Activated CD8-positive, alpha-beta T cell treated with anti-CD3 and anti-CD28 coated beads, Interleukin-2, amount 10 ng/mL, durations not matched to agents 7 days and 5 days (primary cell): ENCODE measurements at regions not wholly inside any gene's neighbourhood (a gene's known extent, or its start where the extent isn't known, plus 50 kb on each side); places are given as distances from the start of the nearest gene placed in this dataset.
"Not testable (repeated sequence)": the region's sequence is repeated elsewhere in the genome, so short reads cannot be mapped to it uniquely, and the experiment has no call there.

Experiments
- ATAC-seq: fragments of 150-1000 bp; cut with Tn5 transposase; one replicate; pipeline ENCODE4 v1.10.0; 2021; ENCODE audit warnings: moderate library complexity
- CTCF ChIA-PET: fragments of 350-600 bp; sonication (Branson Sonifier 250); formaldehyde crosslinking; loops from one replicate; lab custom pipeline; 2021; ENCODE audit warnings: antibody characterized with exemption; lab: Charles Lee
- POLR2A ChIA-PET: fragments of 350-600 bp; sonication (Branson Sonifier 250); formaldehyde crosslinking; loops from one replicate; lab custom pipeline; 2021; ENCODE audit warnings: antibody characterized with exemption; lab: Charles Lee
- DNase-seq: peaks from one replicate; pipeline ENCODE4 v3.0.0-alpha.2; 2020
- H3K27ac Mint-ChIP-seq: one replicate; pipeline ENCODE4 v1.8.0; 2021; ENCODE audit warnings: mild to moderate bottlenecking, mixed read lengths
- H3K27me3 Mint-ChIP-seq: one replicate; pipeline ENCODE4 v1.8.0; 2021; ENCODE audit warnings: low read depth, mixed read lengths
- H3K36me3 Mint-ChIP-seq: one replicate; pipeline ENCODE4 v1.8.0; 2021; ENCODE audit warnings: low read depth, mixed read lengths
- H3K4me1 Mint-ChIP-seq: one replicate; pipeline ENCODE4 v1.8.0; 2021; ENCODE audit warnings: low read depth, mixed read lengths
- H3K4me3 Mint-ChIP-seq: one replicate; pipeline ENCODE4 v1.8.0; 2021; ENCODE audit warnings: mild to moderate bottlenecking, mixed read lengths
- H3K9me3 Mint-ChIP-seq: one replicate; pipeline ENCODE4 v1.8.0; 2022; ENCODE audit warnings: mixed read lengths; ENCODE audit not compliant: insufficient read depth

DNA sequence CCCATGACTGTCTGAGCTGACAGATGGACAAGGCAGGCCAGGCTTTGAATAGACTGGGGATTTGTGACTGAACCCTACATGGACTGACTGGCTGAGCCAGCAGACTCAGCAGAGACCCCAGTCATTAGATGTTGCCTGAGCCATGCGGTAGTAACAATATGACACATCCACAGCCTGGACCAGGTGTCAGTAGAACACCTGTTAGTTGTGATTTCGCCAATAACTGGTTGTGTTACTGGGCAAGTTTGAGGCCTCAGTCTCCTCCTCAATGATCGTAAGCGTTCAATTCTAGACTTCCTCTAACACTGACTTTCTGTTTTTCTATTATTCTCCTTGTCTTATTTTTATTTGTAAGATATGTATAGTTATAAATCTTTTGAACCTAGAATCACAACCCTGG is 311.9 kb upstream of the MAP3K7 start:
- H3K4me3 Mint-ChIP-seq: no peak overlapping the region
- ATAC-seq: no peak
- POLR2A ChIA-PET: no interaction called here

DNA sequence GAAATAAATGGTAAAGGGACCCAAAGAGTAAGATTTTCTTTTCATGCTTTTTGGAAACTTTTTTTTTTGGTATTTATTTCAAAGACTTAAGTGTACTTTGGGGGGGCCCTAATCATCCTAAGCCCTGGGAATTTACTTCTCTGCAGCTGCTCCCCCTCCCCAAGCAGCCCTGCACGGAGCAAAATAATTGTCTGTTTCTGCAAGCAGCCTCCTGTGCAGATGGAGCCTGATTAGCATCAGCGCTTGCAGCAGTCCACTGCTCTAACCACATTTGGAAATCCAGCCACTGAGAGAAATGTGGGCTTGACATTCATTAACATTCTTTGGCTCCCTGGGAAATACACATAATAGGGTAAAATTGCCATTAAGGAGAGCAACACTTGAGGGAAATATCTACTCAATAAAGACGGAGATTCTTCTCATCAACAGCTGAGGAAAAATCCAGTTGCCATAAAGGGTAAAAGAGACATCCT is 309.2 kb upstream of the MAP3K7 start:
- Mint-ChIP-seq H3K27ac (no peak overlapping the region), H3K4me1 (no peaks in the 10 kb centered on the region), H3K9me3 (no peaks in the 10 kb centered on the region), H3K4me3 (no peak overlapping the region), H3K27me3 (peaks cover 2% of the 10 kb centered on the region), H3K36me3 (no peaks in the 10 kb centered on the region)
- CTCF ChIA-PET: no interaction called here
- ATAC-seq (no peak), DNase-seq (no peak)
- POLR2A ChIA-PET: no interaction called here

More for the DNA sequence above, 311.9 kb upstream of the MAP3K7 start:
- Mint-ChIP-seq H3K27ac (no peak overlapping the region), H3K9me3 (no peaks in the 10 kb centered on the region), H3K36me3 (no peaks in the 10 kb centered on the region), H3K27me3 (peaks cover 2% of the 10 kb centered on the region), H3K4me1 (no peaks in the 10 kb centered on the region)
- CTCF ChIA-PET: interaction anchor here (2.1 kb wide), 1 partner anchor 42 kb away, joined by 4 read pairs; no protein-coding TSS in a partner anchor
- DNase-seq: no peak

DNA sequence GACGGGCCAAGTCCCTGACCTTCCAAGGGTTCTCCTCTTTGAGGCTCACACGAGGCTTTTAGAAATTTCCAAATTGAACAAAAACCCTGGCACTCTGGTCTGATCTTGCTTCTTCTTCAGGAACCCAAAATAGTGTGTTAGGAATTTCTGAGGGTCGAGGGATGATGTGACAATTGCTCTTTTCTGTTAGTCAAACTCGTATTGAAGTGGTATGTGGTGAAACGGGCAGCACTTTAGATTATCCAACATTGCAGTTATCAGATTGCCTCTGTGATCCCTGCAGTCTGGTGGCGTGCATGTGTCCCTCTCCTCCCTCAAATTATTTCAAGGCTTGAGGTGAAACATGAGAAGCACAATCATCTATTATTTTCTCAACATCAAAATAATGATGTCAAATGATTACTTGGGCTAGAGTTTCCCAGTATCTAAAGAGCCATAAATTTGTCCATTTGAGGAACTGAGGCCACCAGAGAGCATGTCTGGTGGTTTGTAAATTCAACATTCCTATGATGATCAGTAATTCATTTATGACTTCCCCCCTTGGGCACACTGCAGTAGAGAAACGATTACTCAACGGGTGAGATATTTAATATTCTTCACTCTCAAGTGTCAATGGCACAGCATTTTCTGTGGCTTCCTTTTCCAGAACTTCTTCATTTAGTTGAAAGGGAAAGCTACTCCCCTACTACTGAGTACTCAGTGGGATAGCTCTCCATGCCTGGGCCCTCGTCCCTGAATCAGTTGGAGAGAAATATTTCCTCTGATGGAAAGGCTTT is 308.6 kb upstream of the MAP3K7 start:
- ChIA-PET POLR2A (no interaction called here), CTCF (no interaction called here)
- DNase-seq (no peak), ATAC-seq (no peak)
- Mint-ChIP-seq H3K9me3 (no peaks in the 10 kb centered on the region), H3K27ac (no peak overlapping the region), H3K36me3 (no peaks in the 10 kb centered on the region), H3K27me3 (peaks cover 2% of the 10 kb centered on the region), H3K4me3 (no peak overlapping the region), H3K4me1 (no peaks in the 10 kb centered on the region)

DNA sequence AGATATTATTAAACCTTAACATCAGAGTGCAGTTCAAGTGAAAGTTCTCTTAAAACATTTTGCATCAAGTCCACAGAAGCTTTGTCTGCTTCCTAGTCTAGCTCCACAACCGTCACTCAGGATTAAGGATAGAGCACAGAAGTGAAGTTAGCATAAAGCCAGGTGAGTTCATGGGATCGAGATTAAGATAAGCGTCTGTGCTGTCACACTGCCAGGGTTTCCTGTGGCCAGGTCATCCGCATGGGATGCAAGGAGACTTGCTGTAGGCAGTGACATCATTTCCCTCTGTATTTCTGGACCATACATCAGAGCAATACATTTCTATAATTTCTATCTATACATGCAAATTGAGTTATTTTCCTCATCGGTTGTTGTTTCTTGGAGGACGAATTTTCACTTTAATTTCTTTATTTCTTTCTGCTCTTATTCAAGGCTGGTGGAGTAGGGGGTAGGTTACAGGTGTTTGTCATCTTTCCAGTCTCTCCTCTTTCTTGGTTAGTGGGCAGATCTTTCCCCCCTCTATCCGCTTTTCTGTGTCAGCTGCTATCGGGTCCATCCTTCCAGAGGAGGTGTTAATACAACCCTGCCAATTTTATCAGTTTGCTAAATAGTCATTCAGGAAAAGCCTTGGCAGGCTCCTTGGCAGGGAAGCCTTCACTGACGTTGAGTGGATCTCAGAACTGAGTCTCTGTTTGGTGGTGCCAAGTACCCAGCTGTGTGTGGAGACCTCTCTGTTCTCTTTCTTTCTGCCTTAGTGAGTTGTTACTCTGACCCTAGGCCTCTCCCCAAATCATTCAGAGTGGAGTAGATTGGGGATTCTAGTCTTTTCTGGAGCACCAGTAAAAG is 307.6 kb upstream of the MAP3K7 start:
- ATAC-seq (no peak), DNase-seq (no peak)
- Mint-ChIP-seq H3K4me3 (no peak overlapping the region), H3K27ac (no peak overlapping the region), H3K36me3 (no peaks in the 10 kb centered on the region), H3K27me3 (peaks cover 2% of the 10 kb centered on the region), H3K4me1 (no peaks in the 10 kb centered on the region), H3K9me3 (no peaks in the 10 kb centered on the region)
- ChIA-PET POLR2A (no interaction called here), CTCF (no interaction called here)

DNA sequence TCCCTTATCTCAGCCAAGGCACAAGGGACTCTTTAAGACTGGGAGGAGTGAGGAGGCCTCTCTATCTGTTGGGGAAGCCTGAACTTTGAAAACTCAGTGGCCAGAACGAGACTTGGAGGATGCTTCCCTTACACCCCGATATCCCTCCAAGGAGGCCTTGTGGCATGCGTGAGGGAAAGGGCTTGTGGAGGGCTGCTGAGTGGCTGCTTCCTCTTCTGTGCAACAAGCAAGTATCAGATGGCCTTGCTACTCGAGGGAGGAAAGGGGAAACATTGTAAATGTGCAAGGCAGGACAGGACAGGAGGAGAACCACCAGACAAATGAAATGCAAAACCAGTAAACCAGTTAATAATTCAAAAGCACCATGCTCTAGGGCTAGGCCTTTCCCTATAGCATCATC is 306.5 kb upstream of the MAP3K7 start:
- Mint-ChIP-seq H3K4me3 (no peak overlapping the region), H3K27me3 (peaks cover 2% of the 10 kb centered on the region)

DNA sequence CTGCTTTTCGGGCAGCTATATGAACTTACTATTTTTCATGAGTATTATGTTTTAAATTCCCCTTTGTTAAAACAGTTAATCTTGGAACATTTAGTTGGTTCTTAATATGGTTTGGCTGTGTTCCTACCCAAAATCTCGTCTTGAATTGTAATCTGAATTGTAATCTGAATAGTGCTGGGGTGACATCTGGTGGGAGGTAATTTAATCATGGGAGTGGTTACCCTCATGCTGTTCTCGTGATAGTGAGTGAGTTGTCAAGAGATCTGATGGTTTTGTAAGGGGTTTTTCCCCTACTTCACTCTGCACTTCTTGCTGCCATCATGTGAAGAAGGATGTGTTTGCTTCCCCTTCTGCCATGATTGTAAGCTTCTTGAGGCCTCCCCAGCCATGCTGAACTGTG is 305.4 kb upstream of the MAP3K7 start:
- H3K4me3 Mint-ChIP-seq: no peak overlapping the region
- ATAC-seq: no peak
- CTCF ChIA-PET: no interaction called here
- H3K27me3 Mint-ChIP-seq: no peaks in the 10 kb centered on the region
- POLR2A ChIA-PET: no interaction called here
- no peak overlapping the region for H3K27ac Mint-ChIP-seq
- DNase-seq: no peak
- no peaks in the 10 kb centered on the region for H3K36me3 Mint-ChIP-seq
- no peaks in the 10 kb centered on the region for H3K9me3 Mint-ChIP-seq
- H3K4me1 Mint-ChIP-seq: no peaks in the 10 kb centered on the region

More for the DNA sequence above, 306.5 kb upstream of the MAP3K7 start:
- no peaks in the 10 kb centered on the region for H3K9me3 Mint-ChIP-seq
- POLR2A ChIA-PET: no interaction called here
- H3K36me3 Mint-ChIP-seq: no peaks in the 10 kb centered on the region
- H3K4me1 Mint-ChIP-seq: no peaks in the 10 kb centered on the region
- DNase-seq: no peak
- no peak for ATAC-seq
- no peak overlapping the region for H3K27ac Mint-ChIP-seq
- CTCF ChIA-PET: no interaction called here

DNA sequence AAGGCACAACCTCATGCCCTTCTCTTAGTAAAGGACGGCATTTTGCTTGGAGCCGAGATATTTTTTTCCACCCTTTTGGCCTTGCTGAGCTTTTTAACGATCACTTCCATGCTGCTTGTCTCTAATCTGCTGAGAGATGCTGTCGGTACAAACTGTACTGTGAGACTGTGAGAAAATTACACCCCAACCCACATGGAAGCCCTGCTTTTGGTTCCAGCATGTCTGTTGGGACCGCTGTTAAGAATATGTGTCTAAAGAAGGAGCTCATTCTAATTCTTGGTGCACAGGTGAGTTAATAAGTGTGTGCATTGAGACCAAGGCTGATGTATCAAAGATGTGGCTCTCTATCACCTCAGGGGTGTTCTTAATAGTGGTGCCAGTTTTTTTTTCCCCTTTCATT is 304.5 kb upstream of the MAP3K7 start:
- CTCF ChIA-PET: no interaction called here
- H3K4me3 Mint-ChIP-seq: no peak overlapping the region

DNA sequence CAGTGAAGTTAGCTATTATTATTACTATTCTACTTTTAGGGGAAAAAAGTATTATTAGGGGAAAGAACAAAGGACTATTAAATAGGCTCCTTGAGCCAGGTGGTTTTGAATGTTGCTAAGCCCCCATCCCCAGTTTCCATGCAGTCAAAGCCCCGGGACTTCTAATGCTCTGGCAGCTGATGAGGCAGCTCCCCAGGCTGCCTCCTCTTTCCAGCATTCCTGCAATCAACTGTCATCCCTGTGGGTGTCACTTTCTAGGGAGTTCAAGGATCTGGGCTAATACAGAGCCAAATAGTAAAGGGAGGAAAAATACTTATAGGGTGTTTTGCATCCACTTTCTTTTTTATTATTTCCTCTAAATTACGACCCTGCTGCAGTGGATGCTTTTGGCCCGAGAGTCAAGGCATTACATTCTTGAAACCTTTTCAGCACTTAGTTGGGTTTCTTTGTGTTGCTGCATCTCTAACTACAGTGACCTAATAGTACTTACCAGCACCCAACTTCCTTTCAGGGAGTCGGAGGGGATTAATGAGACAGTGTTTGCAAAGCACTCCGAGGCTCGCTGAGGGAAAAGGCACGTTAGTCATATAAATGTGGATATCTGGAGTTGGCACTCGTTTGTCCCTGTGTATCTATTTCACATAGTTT is 303.9 kb upstream of the MAP3K7 start:
- Mint-ChIP-seq H3K9me3 (no peaks in the 10 kb centered on the region), H3K4me3 (no peak overlapping the region), H3K36me3 (no peaks in the 10 kb centered on the region), H3K27me3 (no peaks in the 10 kb centered on the region), H3K4me1 (no peaks in the 10 kb centered on the region), H3K27ac (no peak overlapping the region)
- POLR2A ChIA-PET: no interaction called here
- DNase-seq (no peak), ATAC-seq (no peak)
- CTCF ChIA-PET: no interaction called here

More for the DNA sequence above, 304.5 kb upstream of the MAP3K7 start:
- Mint-ChIP-seq H3K4me1 (no peaks in the 10 kb centered on the region), H3K27ac (no peak overlapping the region), H3K36me3 (no peaks in the 10 kb centered on the region), H3K27me3 (no peaks in the 10 kb centered on the region), H3K9me3 (no peaks in the 10 kb centered on the region)
- no peak for ATAC-seq
- DNase-seq: no peak
- POLR2A ChIA-PET: no interaction called here

DNA sequence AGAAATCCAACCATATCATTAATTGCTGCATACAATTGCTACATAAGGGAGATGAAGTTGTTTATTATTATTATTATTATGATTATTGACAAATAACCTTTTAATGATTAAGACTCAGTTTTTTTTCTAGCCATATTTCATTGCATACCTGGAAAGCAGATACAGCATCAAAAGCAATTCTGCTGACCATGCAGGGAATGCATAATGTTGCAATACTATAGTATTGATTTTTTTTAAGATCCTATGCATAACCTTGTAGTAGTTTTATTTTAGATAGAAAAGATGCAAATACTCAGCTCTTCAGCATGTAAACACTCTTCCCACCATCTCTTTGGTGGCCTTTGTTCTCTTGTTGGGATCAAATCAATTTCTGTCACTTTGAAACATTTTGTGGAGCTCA is 300.9 kb upstream of the MAP3K7 start:
- Mint-ChIP-seq H3K27ac (no peak overlapping the region), H3K4me1 (no peaks in the 10 kb centered on the region), H3K4me3 (no peak overlapping the region), H3K27me3 (no peaks in the 10 kb centered on the region), H3K36me3 (no peaks in the 10 kb centered on the region), H3K9me3 (peaks cover 4% of the 10 kb centered on the region)
- ATAC-seq: no peak
- no peak for DNase-seq
- CTCF ChIA-PET: no interaction called here
- POLR2A ChIA-PET: no interaction called here

DNA sequence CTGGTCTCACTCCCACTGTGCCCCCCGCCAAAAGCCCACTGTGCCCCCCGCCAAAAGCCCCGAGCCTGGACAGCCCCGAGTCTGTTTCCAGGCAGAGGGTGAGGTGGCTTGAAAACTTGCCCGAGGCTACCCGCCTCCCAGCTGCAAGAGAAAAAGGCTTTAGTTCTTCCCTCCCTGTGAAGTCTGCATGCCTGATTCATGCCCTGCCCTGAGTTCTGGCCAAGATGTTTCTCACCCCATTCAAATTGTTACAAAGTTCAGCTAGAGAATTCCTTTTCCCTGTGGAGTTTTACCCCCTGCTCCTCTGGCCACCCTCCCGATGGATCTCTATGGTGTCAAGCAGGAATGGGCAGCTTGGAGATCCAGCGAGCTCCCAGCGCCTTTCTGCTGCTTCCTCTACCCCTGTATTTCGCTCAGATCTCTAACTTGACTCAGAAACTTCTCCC is 298.8 kb upstream of the MAP3K7 start:
- Mint-ChIP-seq H3K4me1 (no peaks in the 10 kb centered on the region), H3K36me3 (no peaks in the 10 kb centered on the region), H3K27ac (no peak overlapping the region), H3K9me3 (peaks cover 12% of the 10 kb centered on the region), H3K27me3 (no peaks in the 10 kb centered on the region), H3K4me3 (no peak overlapping the region)
- DNase-seq (no peak), ATAC-seq (no peak)
- CTCF ChIA-PET: no interaction called here
- POLR2A ChIA-PET: no interaction called here

DNA sequence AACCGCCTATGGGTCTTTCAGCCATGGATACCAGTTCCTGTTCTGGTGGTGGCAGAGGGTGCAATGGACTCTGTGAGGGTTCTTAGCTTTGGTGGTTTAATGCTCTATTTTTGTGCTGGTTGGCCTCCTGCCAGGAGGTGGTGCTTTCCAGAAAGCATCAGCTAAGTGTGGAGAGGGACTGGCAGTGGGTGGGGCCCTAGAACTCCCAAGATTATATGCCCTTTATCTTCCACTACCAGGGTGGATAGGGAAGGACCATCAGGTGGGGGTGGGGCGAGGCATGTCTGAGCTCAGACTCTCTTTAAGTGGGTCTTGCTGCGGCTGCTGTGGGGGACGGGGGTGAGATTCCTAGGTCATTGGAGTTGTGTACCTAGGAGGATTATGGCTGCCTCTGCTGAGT is 298.3 kb upstream of the MAP3K7 start:
- H3K9me3 Mint-ChIP-seq: peaks cover 12% of the 10 kb centered on the region
- POLR2A ChIA-PET, CTCF ChIA-PET, DNase-seq, H3K4me3 Mint-ChIP-seq, H3K36me3 Mint-ChIP-seq, ATAC-seq, H3K27ac Mint-ChIP-seq, H3K4me1 Mint-ChIP-seq, H3K27me3 Mint-ChIP-seq: not testable (repeated sequence)

DNA sequence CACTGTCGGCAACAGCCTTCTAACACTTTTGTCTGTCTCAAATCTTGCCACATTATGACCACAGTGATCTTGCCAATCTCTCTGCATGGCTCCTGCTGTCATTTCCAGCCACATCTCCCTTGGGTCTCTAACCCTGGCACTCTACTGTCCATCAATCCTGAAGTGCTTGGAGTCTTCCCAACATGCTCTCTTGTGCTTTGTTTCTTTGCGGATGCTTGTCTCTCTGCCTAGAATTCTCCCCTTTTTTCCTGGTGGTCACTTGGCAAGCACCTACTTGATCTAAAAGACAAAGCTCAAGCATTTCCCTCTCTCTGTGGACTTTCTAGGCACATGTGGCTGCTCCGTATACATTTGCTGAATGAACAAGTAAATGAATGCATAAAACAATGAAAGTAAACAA is 290.7 kb upstream of the MAP3K7 start:
- H3K27ac Mint-ChIP-seq: no peak overlapping the region
- H3K4me3 Mint-ChIP-seq: no peak overlapping the region
- no peaks in the 10 kb centered on the region for H3K36me3 Mint-ChIP-seq
- H3K27me3 Mint-ChIP-seq: peaks cover 6% of the 10 kb centered on the region
- no peaks in the 10 kb centered on the region for H3K4me1 Mint-ChIP-seq
- peaks cover 6% of the 10 kb centered on the region for H3K9me3 Mint-ChIP-seq
- ChIA-PET POLR2A (no interaction called here), CTCF (no interaction called here)
- DNase-seq (no peak), ATAC-seq (no peak)
